ENCODE measurements at regions not wholly inside any gene's neighbourhood (a gene's known extent, or its start where the extent isn't known, plus 50 kb on each side); places are given as distances from the start of the nearest gene placed in this dataset.

GRCh38 chr4:45121426-45121975, 395.1 kb upstream of the GNPDA2 start:
- Histone ChIP-seq H3K36me3 (ENCODE audit: control insufficient read depth in 4 of 4, insufficient read depth in 3 of 4, low read depth in 1 of 4, low read length in 3 of 4) (no peaks in the 10 kb centered on the region), H3K9me3 (ENCODE audit: control insufficient read depth in 4 of 4, low read length in 3 of 4) (no peaks in the 10 kb centered on the region), H3K4me3 (ENCODE audit: low read depth in 1 of 3, low read length in 3 of 3) (no peak overlapping the region), H3K9ac (ENCODE audit: low read depth in 1 of 2, low read length in 2 of 2) (no peak overlapping the region), H3K27me3 (ENCODE audit: control insufficient read depth in 4 of 4, insufficient read depth in 4 of 4, low read length in 3 of 4) (no peaks in the 10 kb centered on the region), H3K27ac (ENCODE audit: low read depth in 1 of 2, low read length in 2 of 2) (no peak overlapping the region), H3K4me1 (ENCODE audit: control insufficient read depth in 4 of 4, insufficient read depth in 4 of 4, low read length in 3 of 4) (no peaks in the 10 kb centered on the region)
- TF ChIP-seq RXRA (IDR thresholded peaks at IDR 0.05), result no peak
- no peak for TF ChIP-seq TAF1 (conservative IDR thresholded peaks at IDR 0.05)
- no peak for TF ChIP-seq YY1 (IDR thresholded peaks at IDR 0.05)
- TF ChIP-seq HNF4G (IDR thresholded peaks at IDR 0.05), result no peak
- no peak for TF ChIP-seq GABPA (IDR thresholded peaks at IDR 0.05 in 1 of 2, conservative IDR thresholded peaks at IDR 0.05 in 1 of 2)
- TF ChIP-seq FOXA2 (IDR thresholded peaks at IDR 0.05), result no peak
- TF ChIP-seq CTCF (IDR thresholded peaks at IDR 0.05; ENCODE audit: low read depth, low read length, missing input control), result no peak
- TF ChIP-seq JUND (IDR thresholded peaks at IDR 0.05), result no peak
- TF ChIP-seq HNF4A (conservative IDR thresholded peaks at IDR 0.05), result no peak
- no peak for TF ChIP-seq ATF3 (IDR thresholded peaks at IDR 0.05)
- WGBS, result 70% methylated on average over 2 of the region's 2 CpGs
- DNase-seq (ENCODE audit: low spot score), result no peak

GRCh38 chr4:45120163-45120562, 393.8 kb upstream of the GNPDA2 start:
- H3K27me3 ChIP-seq (ENCODE audit: control insufficient read depth in 4 of 4, insufficient read depth in 4 of 4, low read length in 3 of 4), result no peaks in the 10 kb centered on the region
- no peak overlapping the region for H3K4me3 ChIP-seq (ENCODE audit: low read depth in 1 of 3, low read length in 3 of 3)
- 60% methylated on average over 3 of the region's 3 CpGs for WGBS

More at GRCh38 chr4:45120163-45120562, 393.8 kb upstream of the GNPDA2 start:
- Histone ChIP-seq H3K36me3 (ENCODE audit: control insufficient read depth in 4 of 4, insufficient read depth in 3 of 4, low read depth in 1 of 4, low read length in 3 of 4) (no peaks in the 10 kb centered on the region), H3K4me1 (ENCODE audit: control insufficient read depth in 4 of 4, insufficient read depth in 4 of 4, low read length in 3 of 4) (no peaks in the 10 kb centered on the region), H3K9me3 (ENCODE audit: control insufficient read depth in 4 of 4, low read length in 3 of 4) (no peaks in the 10 kb centered on the region), H3K27ac (ENCODE audit: low read depth in 1 of 2, low read length in 2 of 2) (no peak overlapping the region), H3K9ac (ENCODE audit: low read depth in 1 of 2, low read length in 2 of 2) (no peak overlapping the region)
- TF ChIP-seq GABPA (IDR thresholded peaks at IDR 0.05 in 1 of 2, conservative IDR thresholded peaks at IDR 0.05 in 1 of 2) (no peak), REST (IDR thresholded peaks at IDR 0.05) (no peak), ZBTB33 (IDR thresholded peaks at IDR 0.05) (no peak), HNF4A (conservative IDR thresholded peaks at IDR 0.05) (no peak), MAX (IDR thresholded peaks at IDR 0.05) (no peak), FOXA2 (IDR thresholded peaks at IDR 0.05) (no peak)
- no peak for DNase-seq (ENCODE audit: low spot score)

All from liver (tissue), 8 donors.